HUES64 (cell line): ENCODE measurements at regions not wholly inside any gene's neighbourhood (a gene's known extent, or its start where the extent isn't known, plus 50 kb on each side); places are given as distances from the start of the nearest gene placed in this dataset.

Experiments
- H3K27ac ChIP-seq: 2 replicates; pipeline ENCODE4 v1.7.0; 2013; ENCODE audit warnings: low read depth, low read length, inconsistent platforms
- H3K27me3 ChIP-seq: 2 replicates; pipeline ENCODE4 v1.6.1; 2013; ENCODE audit warnings: mild to moderate bottlenecking, low read length; ENCODE audit not compliant: insufficient read depth
- H3K36me3 ChIP-seq: 2 replicates; pipeline ENCODE4 v1.6.1; 2013; ENCODE audit warnings: mild to moderate bottlenecking, low read length; ENCODE audit not compliant: insufficient read depth
- H3K4me1 ChIP-seq: 2 replicates; pipeline ENCODE4 v1.6.1; 2013; ENCODE audit warnings: mild to moderate bottlenecking, low read length, moderate library complexity; ENCODE audit not compliant: insufficient read depth
- H3K4me3 ChIP-seq: 2 replicates; pipeline ENCODE4 v1.5.1; 2013; ENCODE audit warnings: mild to moderate bottlenecking, low read length, moderate library complexity
- H3K9ac ChIP-seq: 2 replicates; pipeline ENCODE4 v1.6.1; 2013; ENCODE audit warnings: mild to moderate bottlenecking, low read depth, low read length
- H3K9me3 ChIP-seq: 2 replicates; pipeline ENCODE4 v1.6.1; 2013; ENCODE audit warnings: low read depth, low read length; ENCODE audit not compliant: insufficient read depth
- WGBS: fragments of 150-250, 120-280 bp; methylation state at CpG from one replicate; pipeline ENCODE4 v1.1.7; 2013; ENCODE audit warnings: missing lambda C conversion rate; 5-methylcytosine and 5-hydroxymethylcytosine counted together

GRCh38 chr12:127287256-127287655 lies 979.7 kb upstream of the TMEM132C start:
- WGBS = 95% methylated on average over 11 of the region's 11 CpGs
- H3K9ac ChIP-seq = no peak overlapping the region

DNA sequence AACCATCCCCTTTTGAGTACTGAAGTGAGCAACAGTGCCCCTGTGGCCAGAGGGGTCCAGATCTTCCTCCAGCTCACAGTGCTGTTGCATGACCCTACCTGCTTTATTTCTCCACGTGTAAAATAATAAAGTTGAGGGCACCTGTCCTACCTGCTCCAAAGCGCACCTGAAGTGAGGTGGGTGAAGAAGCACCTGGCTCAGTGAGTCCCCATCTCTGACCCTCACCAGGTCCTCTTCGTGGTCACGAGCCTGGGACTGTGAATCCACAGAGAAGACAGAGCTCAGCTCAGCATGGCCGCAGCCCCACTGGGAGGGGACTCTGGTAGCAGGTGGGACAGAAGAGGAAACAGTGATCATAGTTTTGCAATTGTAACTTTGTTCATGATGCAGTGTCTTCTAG lies 976.7 kb upstream of the TMEM132C start:
- Histone ChIP-seq H3K4me3 (no peak overlapping the region), H3K27me3 (no peaks in the 10 kb centered on the region; the same call in 1 of the 2 replicates), H3K9ac (no peak overlapping the region), H3K4me1 (no peaks in the 10 kb centered on the region), H3K27ac (no peak overlapping the region), H3K36me3 (no peaks in the 10 kb centered on the region), H3K9me3 (no peaks in the 10 kb centered on the region)
- 89% methylated on average over 4 of the region's 5 CpGs for WGBS

More at GRCh38 chr12:127287256-127287655, 979.7 kb upstream of the TMEM132C start:
- no peaks in the 10 kb centered on the region for H3K36me3 ChIP-seq
- H3K27me3 ChIP-seq = no peaks in the 10 kb centered on the region; the same call in 1 of the 2 replicates
- H3K4me1 ChIP-seq = no peaks in the 10 kb centered on the region; the same call in 1 of the 2 replicates
- H3K4me3 ChIP-seq = no peak overlapping the region
- no peaks in the 10 kb centered on the region for H3K9me3 ChIP-seq
- no peak overlapping the region for H3K27ac ChIP-seq

- Histone ChIP-seq H3K27ac (no peak overlapping the region), H3K4me3 (no peak overlapping the region), H3K4me1 (no peaks in the 10 kb centered on the region), H3K9ac (no peak overlapping the region), H3K9me3 (no peaks in the 10 kb centered on the region), H3K36me3 (no peaks in the 10 kb centered on the region), H3K27me3 (no peaks in the 10 kb centered on the region; the same call in 1 of the 2 replicates)
- WGBS = 94% methylated on average over 6 of the region's 6 CpGs
Measured at GRCh38 chr12:127292736-127293135, 974.2 kb upstream of the TMEM132C start.

GRCh38 chr12:127293507-127294310 lies 973.3 kb upstream of the TMEM132C start:
- Histone ChIP-seq H3K4me1 (no peaks in the 10 kb centered on the region), H3K4me3 (no peak overlapping the region)
- 69% methylated on average over 13 of the region's 13 CpGs for WGBS

DNA sequence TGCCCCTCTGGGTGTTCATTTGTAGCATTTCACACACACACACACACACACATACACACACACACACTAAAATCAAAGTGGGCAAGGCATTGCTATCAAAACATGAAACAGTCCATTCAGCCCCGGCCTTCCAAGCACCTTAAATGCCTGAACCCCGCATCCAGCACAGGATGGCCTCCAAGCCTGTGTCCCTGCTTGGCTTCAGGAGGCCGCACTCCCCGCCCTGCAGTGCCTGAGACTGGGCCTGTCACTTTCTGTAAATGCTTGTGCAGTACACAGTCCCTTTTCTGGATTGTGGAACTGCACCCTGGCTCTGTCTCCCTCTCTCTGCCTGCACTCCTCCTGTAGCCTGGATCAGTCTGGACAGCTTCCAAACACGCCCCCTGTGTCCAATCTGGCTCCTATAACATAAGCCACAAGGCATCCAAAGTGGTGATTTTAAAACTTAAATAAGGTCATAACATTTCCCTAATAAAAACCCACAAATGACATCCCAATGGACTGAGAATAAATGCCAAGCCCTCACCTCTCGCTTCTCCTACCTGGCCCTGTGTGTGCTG lies 972.2 kb upstream of the TMEM132C start:
- Histone ChIP-seq H3K36me3 (no peaks in the 10 kb centered on the region), H3K27ac (no peak overlapping the region), H3K9ac (no peak overlapping the region), H3K4me3 (no peak overlapping the region), H3K27me3 (no peaks in the 10 kb centered on the region), H3K4me1 (no peaks in the 10 kb centered on the region), H3K9me3 (peaks cover 10% of the 10 kb centered on the region)
- 87% methylated on average over 6 of the region's 6 CpGs for WGBS

More at GRCh38 chr12:127293507-127294310, 973.3 kb upstream of the TMEM132C start:
- H3K9me3 ChIP-seq = peaks cover under 1% of the 10 kb centered on the region; the same call in 1 of the 2 replicates
- H3K27ac ChIP-seq = no peak overlapping the region
- no peaks in the 10 kb centered on the region; the same call in 1 of the 2 replicates for H3K27me3 ChIP-seq
- no peaks in the 10 kb centered on the region for H3K36me3 ChIP-seq
- H3K9ac ChIP-seq = no peak overlapping the region

DNA sequence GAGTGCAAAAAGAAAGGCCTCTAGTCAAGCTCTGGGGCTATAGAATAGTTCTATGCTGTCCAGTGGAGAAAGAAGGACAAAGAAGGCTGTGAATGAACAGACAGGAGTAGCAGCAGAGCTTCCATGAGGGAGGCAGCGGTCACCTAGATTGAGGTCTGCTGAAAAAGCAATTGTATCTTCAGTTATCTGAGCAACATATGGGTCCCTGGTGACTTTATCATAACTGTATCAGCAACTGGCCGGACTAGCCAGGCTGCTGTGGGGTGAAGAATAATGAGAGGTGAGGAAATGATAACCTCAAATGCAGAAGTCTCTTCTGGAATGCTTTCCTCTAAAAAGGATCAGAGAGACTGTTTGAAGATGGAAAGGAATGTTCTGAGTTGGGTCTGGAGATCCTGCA lies 971.3 kb upstream of the TMEM132C start:
- WGBS = 88% methylated on average over 2 of the region's 2 CpGs
- Histone ChIP-seq H3K9me3 (peaks cover 14% of the 10 kb centered on the region), H3K27ac (no peak overlapping the region), H3K9ac (no peak overlapping the region), H3K27me3 (no peaks in the 10 kb centered on the region), H3K36me3 (no peaks in the 10 kb centered on the region), H3K4me3 (no peak overlapping the region), H3K4me1 (no peaks in the 10 kb centered on the region)

DNA sequence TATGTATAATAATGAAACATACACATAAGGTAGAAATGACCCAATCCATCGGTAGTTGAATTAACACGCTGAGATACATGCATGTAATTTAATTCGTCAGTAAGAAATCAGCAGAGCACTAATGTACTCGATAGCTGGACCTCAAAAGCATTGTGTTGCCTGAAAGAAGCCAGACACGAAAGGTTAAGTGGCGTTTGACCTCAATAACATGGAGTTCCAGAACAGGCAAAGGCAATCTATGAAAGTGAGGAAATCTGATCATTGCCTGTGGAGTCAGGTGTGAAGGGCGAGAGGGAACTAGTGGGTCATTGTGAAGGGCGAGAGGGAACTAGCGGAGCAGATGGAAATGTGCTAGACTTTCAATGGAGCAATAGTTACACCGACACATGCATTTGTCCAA lies 970.4 kb upstream of the TMEM132C start:
- H3K9ac ChIP-seq = no peak overlapping the region
- no peaks in the 10 kb centered on the region for H3K4me1 ChIP-seq
- no peak overlapping the region for H3K27ac ChIP-seq
- H3K9me3 ChIP-seq = peaks cover 14% of the 10 kb centered on the region
- 92% methylated on average over 10 of the region's 10 CpGs for WGBS
- H3K36me3 ChIP-seq = no peaks in the 10 kb centered on the region
- no peaks in the 10 kb centered on the region for H3K27me3 ChIP-seq
- no peak overlapping the region for H3K4me3 ChIP-seq

GRCh38 chr12:127297327-127297726 lies 969.6 kb upstream of the TMEM132C start:
- Histone ChIP-seq H3K4me1 (no peaks in the 10 kb centered on the region), H3K9ac (no peak overlapping the region), H3K9me3 (peaks cover 14% of the 10 kb centered on the region), H3K27ac (no peak overlapping the region), H3K27me3 (no peaks in the 10 kb centered on the region), H3K36me3 (no peaks in the 10 kb centered on the region), H3K4me3 (no peak overlapping the region)
- 87% methylated on average over 3 of the region's 3 CpGs for WGBS

DNA sequence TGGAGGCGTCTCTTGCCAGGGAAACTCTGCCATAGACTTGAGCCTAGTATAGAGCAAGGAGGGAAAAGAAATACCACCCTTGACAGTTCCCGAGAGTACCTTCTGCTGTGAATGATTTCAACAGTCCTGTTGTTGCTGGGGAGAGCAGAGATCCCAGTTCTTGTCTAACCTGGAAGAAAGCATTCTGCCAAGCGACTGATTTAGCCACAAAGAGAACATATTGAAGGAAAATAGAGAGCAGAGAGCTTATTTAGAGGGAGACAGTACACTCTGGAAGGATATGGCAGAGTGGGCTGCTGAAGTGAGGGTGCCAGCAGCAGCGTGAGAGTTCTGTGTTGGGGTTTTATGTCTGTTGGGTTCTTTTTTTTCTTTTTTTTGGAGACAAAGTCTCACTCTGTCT lies 966.9 kb upstream of the TMEM132C start:
- no peaks in the 10 kb centered on the region for H3K36me3 ChIP-seq
- peaks cover 14% of the 10 kb centered on the region for H3K9me3 ChIP-seq
- H3K4me1 ChIP-seq = no peaks in the 10 kb centered on the region
- H3K27ac ChIP-seq = no peak overlapping the region
- no peak overlapping the region for H3K9ac ChIP-seq
- H3K27me3 ChIP-seq = no peaks in the 10 kb centered on the region
- WGBS = 82% methylated on average over 4 of the region's 4 CpGs
- H3K4me3 ChIP-seq = no peak overlapping the region

DNA sequence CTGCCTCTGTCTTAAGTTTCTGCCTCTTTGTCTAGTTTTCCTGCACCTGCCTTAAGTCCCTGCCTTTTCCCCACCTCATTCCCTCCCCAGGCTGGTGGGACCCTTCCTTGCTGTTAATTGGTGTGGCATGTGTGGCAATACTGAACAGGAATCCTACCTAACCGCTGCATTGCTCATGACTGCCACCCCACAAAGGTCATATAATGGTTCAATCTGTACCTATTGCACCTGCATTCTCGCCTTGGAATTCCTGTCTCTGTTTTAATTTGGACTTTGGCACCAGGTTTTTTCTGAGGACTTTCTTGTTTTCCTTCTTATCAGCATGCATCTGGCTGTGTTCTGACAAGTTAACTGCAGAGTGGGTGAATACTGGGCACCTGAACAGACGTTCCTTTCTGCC lies 966.2 kb upstream of the TMEM132C start:
- H3K9ac ChIP-seq = no peak overlapping the region
- H3K9me3 ChIP-seq = peaks cover 14% of the 10 kb centered on the region
- no peaks in the 10 kb centered on the region for H3K27me3 ChIP-seq
- 69% methylated on average over 3 of the region's 3 CpGs for WGBS
- H3K27ac ChIP-seq = no peak overlapping the region
- H3K36me3 ChIP-seq = no peaks in the 10 kb centered on the region
- H3K4me3 ChIP-seq = no peak overlapping the region
- H3K4me1 ChIP-seq = no peaks in the 10 kb centered on the region

DNA sequence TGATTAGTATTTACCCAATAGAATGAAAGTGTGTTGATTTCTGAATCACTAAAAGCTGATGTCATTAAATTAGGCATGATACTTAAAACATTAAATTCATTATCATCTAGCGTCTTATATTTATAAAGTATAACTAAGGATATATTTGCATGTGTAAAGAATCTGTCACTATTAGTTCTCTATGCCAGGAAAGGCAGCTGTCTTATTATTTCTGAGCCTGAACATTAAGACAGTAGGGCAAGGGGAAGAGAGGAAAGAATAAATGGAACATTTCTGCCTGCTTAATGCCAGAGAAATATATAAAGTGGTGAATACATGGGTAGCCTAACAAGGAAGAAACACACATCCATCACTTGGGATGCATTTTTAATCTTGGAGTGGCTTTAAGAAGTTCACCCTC lies 965.1 kb upstream of the TMEM132C start:
- Histone ChIP-seq H3K9me3 (peaks cover 14% of the 10 kb centered on the region), H3K9ac (no peak overlapping the region), H3K27ac (no peak overlapping the region), H3K27me3 (no peaks in the 10 kb centered on the region), H3K4me3 (no peak overlapping the region), H3K4me1 (no peaks in the 10 kb centered on the region), H3K36me3 (no peaks in the 10 kb centered on the region)
- no CpG with 5 or more reads among the region's 1 CpG for WGBS
